HepG2 (cell line): ENCODE measurements at regions not wholly inside any gene's neighbourhood (a gene's known extent, or its start where the extent isn't known, plus 50 kb on each side); places are given as distances from the start of the nearest gene placed in this dataset.

ENCODE experiments used
- ATAC-seq: fragments of 200-7000 bp; cut with Tn5 transposase; 3 replicates; pipeline ENCODE4 v1.9.1; 2020; ENCODE audit warnings: mild to moderate bottlenecking, moderate library complexity
- BruUV-seq: library from RNA; stranded (reverse); fragments of 400-500 nt; replicated peaks from 2 replicates; lab custom pipeline; 2021; lab: Mats Ljungman, UMichigan
- CTCF ChIA-PET: fragments of 300-600 bp; formaldehyde crosslinking; extraction: SDS; loops from one replicate; lab custom pipeline; 2021; ENCODE audit warnings: low total read pairs, inconsistent platforms, low intra/inter-chr PET ratio; lab: Yijun Ruan, JAX
- POLR2A ChIA-PET: fragments of 350-600 bp; sonication (Branson Sonifier 250); formaldehyde crosslinking; loops from one replicate; lab custom pipeline; 2020; ENCODE audit warnings: antibody characterized with exemption, inconsistent platforms; lab: Yijun Ruan, JAX
- DNase-seq: peaks from one replicate; pipeline ENCODE4 v3.0.0-alpha.2; 2015; ENCODE audit warnings: low spot score
- FAIRE-seq: peaks from 3 replicates; lab custom pipeline; 2011; peaks lifted over from hg19 to GRCh38; lab: Jason Lieb, UNC
- H2AFZ ChIP-seq: one replicate; pipeline ENCODE4 v1.6.1; 2011; ENCODE audit warnings: low read length, inconsistent platforms
- H3K27ac ChIP-seq: fragments of 300-600 bp; 3 replicates; pipeline ENCODE4 v1.8.0; 2011; ENCODE audit warnings: mixed run types, mild to moderate bottlenecking, mixed read lengths, low read length, inconsistent platforms; ENCODE audit not compliant: insufficient read depth; ENCODE audit errors: extremely low read length
- H3K27me3 ChIP-seq, 2 experiments: fragments of 200-600 bp in 1 of 2; 2 replicates in 1 of 2; 3 replicates in 1 of 2; pipeline versions ENCODE4 v1.6.0 to v1.8.0; 2011; ENCODE audit warnings: low read length in 2 of 2, mild to moderate bottlenecking in 2 of 2, moderate library complexity in 2 of 2, inconsistent platforms in 1 of 2; ENCODE audit not compliant: insufficient read depth in 2 of 2, control insufficient read depth in 1 of 2
- H3K36me3 ChIP-seq, 2 experiments: fragments of 200-600 bp in 1 of 2; replicated peaks in 1 of 2; 2 replicates in 1 of 2; 3 replicates in 1 of 2; pipeline versions ENCODE4 v1.5.1 to v1.8.0; 2011; ENCODE audit warnings: low read length in 2 of 2, inconsistent platforms in 1 of 2; ENCODE audit not compliant: insufficient read depth in 2 of 2, control insufficient read depth in 1 of 2
- H3K4me1 ChIP-seq: 2 replicates; pipeline ENCODE4 v1.5.1; 2012; ENCODE audit warnings: low read length, inconsistent platforms; ENCODE audit not compliant: insufficient read depth
- H3K4me2 ChIP-seq: 2 replicates; pipeline ENCODE4 v1.6.0; 2011; ENCODE audit warnings: low read depth, low read length, inconsistent platforms
- H3K4me3 ChIP-seq, 3 experiments: fragments of 200-600 bp in 1 of 3; sonication (generic), shearing (Covaris generic) in 1 of 3; replicated peaks in 1 of 3; 2 replicates each; pipeline ENCODE4 v1.5.1; 2011 to 2016; ENCODE audit warnings: low read length in 3 of 3, inconsistent platforms in 2 of 3, low read depth in 2 of 3, mild to moderate bottlenecking in 2 of 3, control low read depth in 1 of 3, mixed read lengths in 1 of 3; ENCODE audit not compliant: insufficient read depth in 1 of 3
- H3K79me2 ChIP-seq: one replicate; pipeline ENCODE4 v1.6.1; 2011; ENCODE audit warnings: low read length, inconsistent platforms; ENCODE audit not compliant: insufficient read depth
- H3K9ac ChIP-seq: 2 replicates; pipeline ENCODE4 v1.6.0; 2011; ENCODE audit warnings: mild to moderate bottlenecking, low read depth, low read length, inconsistent platforms; ENCODE audit not compliant: insufficient read depth
- H3K9me3 ChIP-seq: 2 replicates; pipeline ENCODE4 v1.5.1; 2012; ENCODE audit warnings: mild to moderate bottlenecking, low read length
- H4K20me1 ChIP-seq: 2 replicates; pipeline ENCODE4 v1.6.0; 2011; ENCODE audit warnings: inconsistent platforms, mild to moderate bottlenecking, low read length, moderate library complexity; ENCODE audit not compliant: insufficient read depth
- CHCHD3 ChIP-seq: sonication (generic); formaldehyde crosslinking; IDR thresholded peaks from 2 replicates; pipeline ENCODE4 v1.8.0; 2022; ENCODE audit warnings: mild to moderate bottlenecking, missing genetic modification reagents, moderate library complexity
- DR1 ChIP-seq: sonication (generic); formaldehyde crosslinking; IDR thresholded peaks from 2 replicates; pipeline ENCODE4 v1.8.0; 2021; ENCODE audit warnings: mild to moderate bottlenecking, missing genetic modification reagents, inconsistent platforms
- FOSL2 ChIP-seq: sonication (generic); formaldehyde crosslinking; IDR thresholded peaks from 2 replicates; pipeline ENCODE4 v1.4.0; 2020; ENCODE audit warnings: missing genetic modification reagents
- FOXA3 ChIP-seq: IDR thresholded peaks from 2 replicates; pipeline ENCODE4 v1.6.1; 2016; ENCODE audit warnings: missing genetic modification reagents, missing compliant biosample characterization
- HNF4A ChIP-seq: sonication (generic); formaldehyde crosslinking; IDR thresholded peaks from 2 replicates; pipeline ENCODE4 v1.4.0; 2020; ENCODE audit warnings: missing genetic modification reagents
- MAFK ChIP-seq, 2 experiments: IDR thresholded peaks in 1 of 2; conservative IDR thresholded peaks in 1 of 2; 2 replicates each; pipeline ENCODE4 v1.6.1; 2011; ENCODE audit warnings: improper control_type of control experiment in 2 of 2, low read length in 2 of 2
- RXRB ChIP-seq: IDR thresholded peaks from 2 replicates; pipeline ENCODE4 v1.6.1; 2016; ENCODE audit warnings: borderline replicate concordance, missing genetic modification reagents, missing compliant biosample characterization
- SAP130 ChIP-seq: IDR thresholded peaks from 2 replicates; pipeline ENCODE4 v1.6.1; 2016; ENCODE audit warnings: low read depth
- SATB2 ChIP-seq: sonication (generic); formaldehyde crosslinking; IDR thresholded peaks from 2 replicates; pipeline ENCODE4 v1.5.0; 2020; ENCODE audit warnings: missing genetic modification reagents
- ZNF510 ChIP-seq: sonication (generic); formaldehyde crosslinking; IDR thresholded peaks from 2 replicates; pipeline ENCODE4 v1.4.0; 2020; ENCODE audit warnings: low read depth, mild to moderate bottlenecking, missing genetic modification reagents
- ZNF670 ChIP-seq: sonication (generic); formaldehyde crosslinking; IDR thresholded peaks from 2 replicates; pipeline ENCODE4 v1.8.0; 2022; ENCODE audit warnings: mild to moderate bottlenecking, missing genetic modification reagents, borderline replicate concordance
- ZNF781 ChIP-seq: sonication (generic); formaldehyde crosslinking; IDR thresholded peaks from 2 replicates; pipeline ENCODE4 v1.5.1; 2020; ENCODE audit warnings: borderline replicate concordance, mild to moderate bottlenecking, missing genetic modification reagents; ENCODE audit errors: not compliant biosample characterization
- WGBS: methylation state at CpG from one replicate; pipeline ENCODE4 v1.1.6; 2017; ENCODE audit warnings: low lambda C conversion rate; 5-methylcytosine and 5-hydroxymethylcytosine counted together
- in situ Hi-C: cut with HindIII; loops from 2 replicates; pipeline ENCODE4 v1.10.0; 2017; ENCODE audit warnings: low pct_unique_long_range_greater_than_20kb; ENCODE audit not compliant: extremely low pct_ligation_motif_present
- intact Hi-C: fragments of 100-400 bp; cut with micrococcal nuclease; formaldehyde crosslinking; loops from one replicate; pipeline ENCODE4 v1.10.0; 2022; ENCODE audit not compliant: unreplicated experiment
- TF ChIP-seq, protein P1 (sequence below): sonication (generic); formaldehyde crosslinking; IDR thresholded peaks from 2 replicates; pipeline ENCODE4; 2020; ENCODE audit warnings: missing genetic modification reagents, mild to moderate bottlenecking, borderline replicate concordance
- TF ChIP-seq, protein P2 (sequence below): IDR thresholded peaks from 2 replicates; pipeline ENCODE4 v1.6.1; 2012; ENCODE audit warnings: low read length, improper control_type of control experiment
- TF ChIP-seq, protein P3 (sequence below): sonication (generic); formaldehyde crosslinking; IDR thresholded peaks from 2 replicates; pipeline ENCODE4 v1.4.0; 2020; ENCODE audit warnings: missing genetic modification reagents

DNA sequence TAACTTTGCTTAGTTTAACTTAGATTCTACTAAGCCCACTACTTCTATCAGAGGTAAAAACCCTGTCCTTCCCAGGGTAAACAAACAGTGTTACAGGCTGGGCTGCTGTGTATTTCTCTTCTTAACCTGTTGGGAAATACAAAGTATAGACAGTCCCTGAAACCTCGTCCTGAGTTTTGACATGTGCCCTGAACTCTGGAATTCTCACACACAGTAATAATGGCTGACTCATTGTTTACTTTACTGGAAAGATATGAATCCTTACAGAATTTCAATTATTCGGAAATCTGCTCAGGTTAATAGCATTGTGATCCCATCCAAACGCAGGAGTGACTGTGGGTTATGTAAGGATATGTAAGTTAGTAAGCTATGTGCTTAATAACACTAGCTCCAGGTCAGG is 199.1 kb downstream of the TMEM114 start:
- H3K79me2 ChIP-seq, result no peaks in the 10 kb centered on the region
- peak; percentile 93 for ATAC-seq
- intact Hi-C loops (loop anchor here (10.0 kb wide), 1 partner anchor 56 kb away; no protein-coding TSS in a partner anchor), in situ Hi-C loops (no loop called here)
- H3K9me3 ChIP-seq, result no peaks in the 10 kb centered on the region
- no peak for FAIRE-seq
- BruUV-seq, result no TSS peak
- peaks cover 7% of the 10 kb centered on the region; the same call in 1 of the 2 replicates for H3K4me1 ChIP-seq
- no peak overlapping the region for H3K4me2 ChIP-seq
- H3K27ac ChIP-seq, result no peak overlapping the region
- no peaks in the 10 kb centered on the region for H3K36me3 ChIP-seq
- CTCF ChIA-PET, result no interaction called here
- H3K9ac ChIP-seq, result no peak overlapping the region
- DNase-seq, result peak; percentile 64
- H3K27me3 ChIP-seq, result peaks cover 0 to 7% of the 10 kb centered on the region in 2 experiments; a peak in 1 of 5 replicates
- POLR2A ChIA-PET, result no interaction called here
- no peak overlapping the region for H3K4me3 ChIP-seq
- no peak overlapping the region for H2AFZ ChIP-seq
- 0% methylated on average over 3 of the region's 3 CpGs for WGBS
- H4K20me1 ChIP-seq, result no peaks in the 10 kb centered on the region
- TF ChIP-seq CHCHD3 (CRISPR knock-in tag) (no peak), ZNF510 (no peak), FOXA3 (CRISPR knock-in tag) (peak; percentile 61), ZNF781 (no peak), ZNF670 (peak; percentile 63; the same call in 1 of the 2 replicates), SATB2 (CRISPR knock-in tag) (no peak), DR1 (CRISPR knock-in tag) (no peak), FOSL2 (peak; percentile 86), SAP130 (no peak), RXRB (no peak), MAFK (conservative IDR thresholded peaks at IDR 0.05 in 1 of 2, IDR thresholded peaks at IDR 0.05 in 1 of 2; ENCODE audit: low read length in 2 of 2) (peak in 1 of 2 experiments; percentile 49; a peak in 2 of 4 replicates), HNF4A (CRISPR knock-in tag) (peak; percentile 44; the same call in 1 of the 2 replicates)
- TF ChIP-seq, protein P1, sequence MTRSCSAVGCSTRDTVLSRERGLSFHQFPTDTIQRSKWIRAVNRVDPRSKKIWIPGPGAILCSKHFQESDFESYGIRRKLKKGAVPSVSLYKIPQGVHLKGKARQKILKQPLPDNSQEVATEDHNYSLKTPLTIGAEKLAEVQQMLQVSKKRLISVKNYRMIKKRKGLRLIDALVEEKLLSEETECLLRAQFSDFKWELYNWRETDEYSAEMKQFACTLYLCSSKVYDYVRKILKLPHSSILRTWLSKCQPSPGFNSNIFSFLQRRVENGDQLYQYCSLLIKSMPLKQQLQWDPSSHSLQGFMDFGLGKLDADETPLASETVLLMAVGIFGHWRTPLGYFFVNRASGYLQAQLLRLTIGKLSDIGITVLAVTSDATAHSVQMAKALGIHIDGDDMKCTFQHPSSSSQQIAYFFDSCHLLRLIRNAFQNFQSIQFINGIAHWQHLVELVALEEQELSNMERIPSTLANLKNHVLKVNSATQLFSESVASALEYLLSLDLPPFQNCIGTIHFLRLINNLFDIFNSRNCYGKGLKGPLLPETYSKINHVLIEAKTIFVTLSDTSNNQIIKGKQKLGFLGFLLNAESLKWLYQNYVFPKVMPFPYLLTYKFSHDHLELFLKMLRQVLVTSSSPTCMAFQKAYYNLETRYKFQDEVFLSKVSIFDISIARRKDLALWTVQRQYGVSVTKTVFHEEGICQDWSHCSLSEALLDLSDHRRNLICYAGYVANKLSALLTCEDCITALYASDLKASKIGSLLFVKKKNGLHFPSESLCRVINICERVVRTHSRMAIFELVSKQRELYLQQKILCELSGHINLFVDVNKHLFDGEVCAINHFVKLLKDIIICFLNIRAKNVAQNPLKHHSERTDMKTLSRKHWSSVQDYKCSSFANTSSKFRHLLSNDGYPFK, result no peak
- TF ChIP-seq, protein P2, sequence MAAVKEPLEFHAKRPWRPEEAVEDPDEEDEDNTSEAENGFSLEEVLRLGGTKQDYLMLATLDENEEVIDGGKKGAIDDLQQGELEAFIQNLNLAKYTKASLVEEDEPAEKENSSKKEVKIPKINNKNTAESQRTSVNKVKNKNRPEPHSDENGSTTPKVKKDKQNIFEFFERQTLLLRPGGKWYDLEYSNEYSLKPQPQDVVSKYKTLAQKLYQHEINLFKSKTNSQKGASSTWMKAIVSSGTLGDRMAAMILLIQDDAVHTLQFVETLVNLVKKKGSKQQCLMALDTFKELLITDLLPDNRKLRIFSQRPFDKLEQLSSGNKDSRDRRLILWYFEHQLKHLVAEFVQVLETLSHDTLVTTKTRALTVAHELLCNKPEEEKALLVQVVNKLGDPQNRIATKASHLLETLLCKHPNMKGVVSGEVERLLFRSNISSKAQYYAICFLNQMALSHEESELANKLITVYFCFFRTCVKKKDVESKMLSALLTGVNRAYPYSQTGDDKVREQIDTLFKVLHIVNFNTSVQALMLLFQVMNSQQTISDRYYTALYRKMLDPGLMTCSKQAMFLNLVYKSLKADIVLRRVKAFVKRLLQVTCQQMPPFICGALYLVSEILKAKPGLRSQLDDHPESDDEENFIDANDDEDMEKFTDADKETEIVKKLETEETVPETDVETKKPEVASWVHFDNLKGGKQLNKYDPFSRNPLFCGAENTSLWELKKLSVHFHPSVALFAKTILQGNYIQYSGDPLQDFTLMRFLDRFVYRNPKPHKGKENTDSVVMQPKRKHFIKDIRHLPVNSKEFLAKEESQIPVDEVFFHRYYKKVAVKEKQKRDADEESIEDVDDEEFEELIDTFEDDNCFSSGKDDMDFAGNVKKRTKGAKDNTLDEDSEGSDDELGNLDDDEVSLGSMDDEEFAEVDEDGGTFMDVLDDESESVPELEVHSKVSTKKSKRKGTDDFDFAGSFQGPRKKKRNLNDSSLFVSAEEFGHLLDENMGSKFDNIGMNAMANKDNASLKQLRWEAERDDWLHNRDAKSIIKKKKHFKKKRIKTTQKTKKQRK, result no peak
- TF ChIP-seq, protein P3, sequence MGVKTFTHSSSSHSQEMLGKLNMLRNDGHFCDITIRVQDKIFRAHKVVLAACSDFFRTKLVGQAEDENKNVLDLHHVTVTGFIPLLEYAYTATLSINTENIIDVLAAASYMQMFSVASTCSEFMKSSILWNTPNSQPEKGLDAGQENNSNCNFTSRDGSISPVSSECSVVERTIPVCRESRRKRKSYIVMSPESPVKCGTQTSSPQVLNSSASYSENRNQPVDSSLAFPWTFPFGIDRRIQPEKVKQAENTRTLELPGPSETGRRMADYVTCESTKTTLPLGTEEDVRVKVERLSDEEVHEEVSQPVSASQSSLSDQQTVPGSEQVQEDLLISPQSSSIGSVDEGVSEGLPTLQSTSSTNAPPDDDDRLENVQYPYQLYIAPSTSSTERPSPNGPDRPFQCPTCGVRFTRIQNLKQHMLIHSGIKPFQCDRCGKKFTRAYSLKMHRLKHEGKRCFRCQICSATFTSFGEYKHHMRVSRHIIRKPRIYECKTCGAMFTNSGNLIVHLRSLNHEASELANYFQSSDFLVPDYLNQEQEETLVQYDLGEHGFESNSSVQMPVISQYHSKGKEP (CRISPR knock-in tag), result no peak
